ENCODE measurements at regions not wholly inside any gene's neighbourhood (a gene's known extent, or its start where the extent isn't known, plus 50 kb on each side); places are given as distances from the start of the nearest gene placed in this dataset.

GRCh38 chr13:44181931-44182330, 191.7 kb upstream of the SERP2 start:
- TF ChIP-seq EZH2 (IDR thresholded peaks at IDR 0.05; ENCODE audit: insufficient read depth, poor library complexity, severe bottlenecking) (no peak), EZH2phosphoT487 (IDR thresholded peaks at IDR 0.05; ENCODE audit: insufficient read depth, low read depth) (no peak)

Data from GM23248 (cell line).